ENCODE measurements at regions not wholly inside any gene's neighbourhood (a gene's known extent, or its start where the extent isn't known, plus 50 kb on each side); places are given as distances from the start of the nearest gene placed in this dataset.

DNA sequence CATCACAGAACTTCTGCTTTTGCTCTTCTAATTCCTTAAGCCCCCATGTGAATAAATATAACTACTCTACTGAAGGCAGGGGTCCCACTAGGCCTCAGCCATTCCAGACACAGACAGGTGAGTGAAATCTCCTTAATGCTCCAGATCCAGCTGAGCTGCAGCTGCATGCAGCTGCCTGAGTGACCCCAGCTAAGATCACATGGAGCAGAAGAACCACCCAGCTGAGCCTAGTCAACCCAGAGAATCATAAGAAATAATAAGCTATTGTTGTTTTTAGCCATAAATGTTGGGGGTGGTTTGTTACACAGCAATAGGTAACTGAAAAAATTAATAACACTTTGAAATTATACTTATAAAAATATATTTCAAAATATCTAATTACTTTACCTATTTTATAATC, 220.3 kb downstream of the SIPA1L2 start:
- DNase-seq = no peak

DNA sequence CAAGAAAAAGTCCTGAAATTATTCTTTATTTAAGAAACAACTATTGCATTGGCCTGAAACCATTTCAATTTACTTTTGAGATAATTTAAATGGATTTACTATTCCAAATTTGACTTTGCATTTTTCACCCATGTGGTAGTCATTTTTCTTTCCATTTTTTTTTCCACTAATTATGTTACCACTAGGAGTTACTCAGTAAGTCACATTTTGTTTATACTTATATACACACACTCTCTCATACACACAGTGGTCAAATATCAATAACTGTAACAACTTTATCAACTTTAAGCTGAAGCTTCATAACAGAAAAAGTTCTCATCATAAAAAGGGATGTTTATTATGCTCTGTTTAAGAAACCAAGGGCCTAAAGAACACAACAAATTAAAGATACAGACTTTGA, 222.8 kb downstream of the SIPA1L2 start:
- DNase-seq = no peak

GRCh38 chr1:232405781-232406180, 224.2 kb downstream of the SIPA1L2 start:
- DNase-seq = no peak

DNA sequence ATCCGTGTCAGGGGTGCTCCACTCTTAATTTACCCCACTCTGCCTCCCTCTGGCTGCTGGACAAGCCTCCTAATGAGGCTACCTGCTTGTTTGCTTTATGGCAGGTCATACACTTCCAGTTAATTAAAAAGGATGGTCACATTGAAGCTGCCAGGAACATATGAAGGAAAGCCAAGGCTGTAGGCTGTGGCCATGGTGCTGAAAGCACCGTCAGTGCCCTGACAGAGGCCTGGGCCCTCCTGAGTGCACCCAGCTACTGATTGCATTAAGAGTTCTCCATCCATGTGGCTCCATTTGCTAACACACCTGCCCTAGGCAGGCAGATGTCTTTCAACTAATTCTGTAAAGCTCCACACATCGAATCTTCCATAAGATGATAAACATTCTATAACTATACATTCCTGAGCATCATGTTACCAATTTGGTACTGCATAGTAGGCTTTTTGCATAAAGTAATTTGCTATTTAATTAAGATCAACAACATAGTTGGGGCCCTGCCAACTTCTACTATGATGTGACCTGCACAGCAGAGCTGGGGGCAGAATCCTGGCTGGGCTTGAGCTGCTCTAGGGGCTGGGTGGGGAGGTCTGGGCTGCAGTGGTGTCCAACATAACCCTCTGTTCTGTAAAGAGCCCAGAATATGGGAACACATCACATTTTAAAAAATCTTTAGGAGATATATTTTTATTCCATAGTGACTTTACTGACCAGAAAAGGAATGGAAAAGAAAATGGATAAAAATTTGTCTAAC, 224.8 kb downstream of the SIPA1L2 start:
- no peak for DNase-seq

DNA sequence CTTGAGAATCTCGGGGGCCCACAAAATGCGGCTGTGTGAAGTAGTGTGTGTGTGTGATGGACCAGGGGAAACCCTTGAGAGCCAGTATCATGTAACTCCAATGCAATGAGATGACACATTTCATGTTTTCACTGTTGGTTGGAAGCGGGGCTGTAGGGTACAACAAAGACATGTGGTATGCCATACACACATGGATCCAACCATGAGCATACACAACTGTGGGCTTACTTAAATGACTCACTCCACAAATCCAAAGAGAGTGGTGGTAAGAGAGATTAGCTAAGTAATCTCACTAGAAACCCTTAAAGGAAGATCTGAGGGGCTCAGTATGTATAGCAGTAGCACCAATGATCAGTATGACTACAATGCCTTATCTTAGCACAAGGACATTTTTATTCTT, 225.7 kb downstream of the SIPA1L2 start:
- DNase-seq = no peak

GRCh38 chr1:232403017-232403714, 226.8 kb downstream of the SIPA1L2 start:
- DNase-seq = no peak

GRCh38 chr1:232398823-232399222, 231.1 kb downstream of the SIPA1L2 start:
- DNase-seq = no peak

- no peak for DNase-seq
Measured at GRCh38 chr1:232393444-232394146, 236.3 kb downstream of the SIPA1L2 start.

- DNase-seq = no peak
Measured at GRCh38 chr1:232393010-232393409, 236.9 kb downstream of the SIPA1L2 start.

DNA sequence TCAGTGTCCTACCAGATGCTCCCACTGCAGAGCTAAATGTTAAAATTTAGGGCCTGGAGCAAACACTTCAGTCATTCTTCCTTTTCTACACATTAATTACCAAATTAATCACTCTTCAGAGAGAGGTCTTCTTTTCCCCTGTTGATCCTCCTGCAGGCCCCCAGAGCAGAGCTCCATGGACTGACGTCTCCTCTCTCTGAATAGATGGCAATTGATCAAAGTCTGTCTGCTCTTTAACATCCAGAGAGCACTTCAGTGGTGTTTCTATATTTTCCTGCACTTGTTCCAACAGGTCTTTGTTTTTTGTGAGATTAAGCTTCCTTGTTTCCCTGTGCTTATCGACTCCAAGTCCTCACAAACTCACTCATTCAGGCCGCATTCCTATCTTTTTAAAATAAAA, 239.3 kb downstream of the SIPA1L2 start:
- no peak for DNase-seq

- no peak for DNase-seq
Measured at GRCh38 chr1:232389744-232390143, 240.2 kb downstream of the SIPA1L2 start.

DNA sequence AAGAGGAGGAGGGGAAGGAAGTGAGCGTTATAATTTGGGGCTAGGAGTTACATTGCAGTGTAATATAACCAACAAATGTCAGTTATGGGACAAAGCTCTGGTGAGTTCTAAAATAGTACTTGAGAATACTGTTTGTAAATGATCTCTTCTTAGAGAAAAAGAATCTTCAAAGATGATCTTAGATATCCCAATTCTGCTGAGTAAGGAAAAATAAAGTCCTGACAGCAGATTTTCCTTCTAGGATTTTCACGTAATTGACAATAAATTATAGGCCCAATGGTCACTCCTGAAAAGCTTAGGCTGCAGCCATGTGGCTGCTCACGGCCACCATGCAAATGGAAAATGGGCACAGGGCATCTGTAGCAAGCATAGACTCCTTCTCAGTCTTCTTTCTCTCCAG, 241.6 kb downstream of the SIPA1L2 start:
- no peak for DNase-seq

DNA sequence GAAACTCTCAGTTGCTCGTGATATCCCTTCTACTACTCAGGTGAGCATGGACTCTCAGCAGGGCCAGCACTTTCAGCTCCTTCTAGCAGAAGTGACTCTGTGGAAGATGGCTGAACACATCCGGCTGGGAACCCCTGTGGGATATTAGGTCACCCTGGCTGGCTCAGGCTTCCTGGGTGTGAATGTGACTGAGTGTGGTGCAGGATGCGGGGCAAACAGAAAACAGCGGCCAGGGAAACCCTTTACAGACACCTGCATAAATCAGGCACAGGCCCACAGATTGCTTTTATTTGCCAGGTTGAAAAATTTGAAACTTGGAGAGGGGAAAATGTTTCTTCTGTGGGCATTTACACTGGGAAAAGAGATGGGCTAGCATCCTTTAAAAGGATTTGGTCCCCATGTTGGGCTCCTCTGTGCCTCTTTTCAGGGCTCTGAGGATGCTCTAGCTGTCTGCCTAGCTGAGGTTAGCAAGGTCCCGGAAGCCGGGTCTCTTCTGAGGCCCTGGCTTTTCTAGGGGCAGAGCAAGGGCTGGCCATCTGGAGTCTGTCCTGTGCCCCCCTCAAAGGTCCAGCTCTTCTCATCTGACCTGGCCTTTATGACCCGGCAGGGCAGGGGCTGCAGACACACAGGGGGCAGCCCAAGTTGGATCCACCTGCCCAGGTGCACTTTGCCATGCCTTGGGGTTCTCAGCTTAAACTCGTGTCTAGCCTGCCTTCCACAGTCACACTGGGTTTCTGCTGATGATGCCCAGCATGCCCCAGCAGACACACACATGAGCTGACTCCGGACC, 243.0 kb downstream of the SIPA1L2 start:
- no peak for DNase-seq

DNA sequence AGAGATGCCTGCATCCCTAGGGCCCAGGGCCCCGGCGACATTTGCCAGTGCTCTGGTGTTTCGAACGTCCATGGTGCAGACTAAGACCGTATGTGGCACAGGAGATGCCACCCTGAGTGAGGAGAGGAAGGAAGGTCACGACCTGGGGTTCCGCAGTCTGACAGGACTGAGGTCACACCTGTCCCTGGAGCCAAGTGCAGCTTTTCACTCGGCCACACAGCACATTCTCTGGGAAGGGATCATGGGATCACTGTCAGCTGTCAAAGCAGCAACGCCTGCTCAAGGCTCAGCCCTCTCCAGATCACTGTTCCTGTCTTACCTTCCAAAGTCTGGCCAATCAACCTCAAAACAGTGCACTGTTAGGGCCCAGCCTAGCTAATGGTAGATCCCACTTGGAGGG, 243.6 kb downstream of the SIPA1L2 start:
- DNase-seq = no peak

- DNase-seq = no peak
Measured at GRCh38 chr1:232385221-232385620, 244.7 kb downstream of the SIPA1L2 start.

- DNase-seq = no peak
Measured at GRCh38 chr1:232384171-232384883, 245.6 kb downstream of the SIPA1L2 start.

GRCh38 chr1:232383455-232384123, 246.3 kb downstream of the SIPA1L2 start:
- DNase-seq = no peak

DNA sequence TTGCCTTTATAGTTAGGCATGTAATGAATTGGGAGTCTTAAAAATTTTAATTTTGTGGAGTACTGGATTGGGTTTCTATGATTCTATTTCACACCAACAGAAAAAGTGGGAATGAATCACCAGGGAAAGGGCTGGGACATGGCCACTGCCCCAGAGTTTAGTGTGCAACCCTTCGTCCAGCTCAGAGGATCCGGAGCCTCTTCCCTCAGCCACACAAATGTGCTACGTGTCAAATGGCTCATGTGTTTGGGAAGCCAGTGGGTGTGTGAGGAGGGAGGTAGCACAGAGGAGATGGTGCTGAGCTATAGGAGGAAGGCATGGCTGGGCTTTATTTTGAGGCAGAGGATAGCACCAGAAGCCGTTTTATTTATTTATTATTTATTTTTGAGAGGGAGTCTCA, 247.3 kb downstream of the SIPA1L2 start:
- DNase-seq = no peak

- DNase-seq = no peak
Measured at GRCh38 chr1:232381394-232382100, 248.4 kb downstream of the SIPA1L2 start.

DNA sequence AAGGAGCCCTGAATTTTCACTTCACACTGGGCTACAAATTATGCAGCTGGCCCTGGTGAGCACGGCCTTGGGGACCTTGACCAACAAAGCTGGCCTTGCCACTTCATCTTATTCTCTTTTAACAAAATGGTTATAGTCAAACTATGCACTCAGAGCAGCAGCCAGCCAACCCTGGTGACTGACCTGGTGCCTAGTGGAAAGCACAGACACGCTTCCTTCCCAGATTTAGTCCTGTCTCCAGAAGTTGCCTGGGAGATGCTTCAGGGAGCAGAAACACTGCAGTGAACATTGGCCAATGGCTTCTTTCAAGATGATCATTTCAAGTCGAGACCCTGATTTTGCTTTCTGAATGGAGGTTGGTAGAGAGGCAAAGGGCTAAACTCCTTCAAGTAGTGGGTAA, 249.3 kb downstream of the SIPA1L2 start:
- DNase-seq = no peak

DNA sequence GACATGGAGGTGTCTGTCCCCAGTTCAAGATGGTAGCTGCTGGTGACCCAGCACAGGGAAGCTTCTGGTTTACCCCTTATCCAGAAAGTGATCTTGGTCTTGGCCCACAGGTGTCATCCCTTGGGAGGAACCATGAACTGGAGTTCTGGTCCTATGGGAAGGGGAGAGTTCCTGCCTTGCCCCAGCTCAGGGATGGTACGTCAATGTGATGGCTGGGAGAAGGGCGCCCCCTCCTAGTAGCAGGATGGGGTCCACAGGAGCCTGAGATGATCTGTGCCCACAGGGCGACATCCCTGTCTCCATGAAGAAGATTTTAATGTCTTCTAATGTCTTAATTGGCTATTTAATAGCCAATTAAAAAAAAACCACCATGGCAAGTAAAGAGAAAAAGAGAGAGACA, 249.8 kb downstream of the SIPA1L2 start:
- no peak for DNase-seq

Data from CD4-positive, alpha-beta T cell treated with Interleukin-6 for 4 hours (primary cell).